ENCODE measurements at regions not wholly inside any gene's neighbourhood (a gene's known extent, or its start where the extent isn't known, plus 50 kb on each side); places are given as distances from the start of the nearest gene placed in this dataset.

- TF ChIP-seq CTCF (IDR thresholded peaks at IDR 0.05 in 2 of 3, conservative IDR thresholded peaks at IDR 0.05 in 1 of 3; ENCODE audit: control insufficient read depth in 2 of 3, extremely low read depth in 1 of 3, insufficient read depth in 1 of 3, low read depth in 3 of 3, low read length in 3 of 3) (no peak), GABPA (IDR thresholded peaks at IDR 0.05; ENCODE audit: low read depth) (no peak), MAX (IDR thresholded peaks at IDR 0.05; ENCODE audit: low read depth, low read length) (no peak)
Observed at GRCh38 chr13:75197803-75198202, 284.2 kb downstream of the TBC1D4 start (continued).

- Histone ChIP-seq H3K79me2 (ENCODE audit: control insufficient read depth, insufficient read depth, low read length) (no peaks in the 10 kb centered on the region), H3K4me1 (ENCODE audit: control insufficient read depth, insufficient read depth, low read length) (no peaks in the 10 kb centered on the region), H3K36me3 (ENCODE audit: control insufficient read depth in 2 of 2, insufficient read depth in 2 of 2, low read length in 1 of 2) (no peaks in the 10 kb centered on the region), H4K20me1 (ENCODE audit: control insufficient read depth, insufficient read depth) (no peaks in the 10 kb centered on the region), H3K9me3 (replicated peaks; ENCODE audit: control insufficient read depth, insufficient read depth, low read length) (no peaks in the 10 kb centered on the region), H3K27ac (ENCODE audit: control insufficient read depth, insufficient read depth) (no peak overlapping the region), H2AFZ (ENCODE audit: control insufficient read depth, low read depth, low read length) (no peak overlapping the region), H3K9ac (ENCODE audit: control insufficient read depth, insufficient read depth, low read length) (no peak overlapping the region), H3K4me2 (ENCODE audit: control insufficient read depth, insufficient read depth) (no peak overlapping the region), H3K4me3 (no peak overlapping the region), H3K27me3 (replicated peaks in 1 of 2; ENCODE audit: control insufficient read depth in 2 of 2, insufficient read depth in 2 of 2, low read length in 1 of 2) (no peaks in the 10 kb centered on the region)
- TF ChIP-seq LARP7 (IDR thresholded peaks at IDR 0.05) = no peak
- no peak for TF ChIP-seq KLF5 (IDR thresholded peaks at IDR 0.05; ENCODE audit: partially characterized antibody)
- no peak for TF ChIP-seq FOS (IDR thresholded peaks at IDR 0.05; ENCODE audit: borderline replicate concordance, extremely low read depth, insufficient read length)
- TF ChIP-seq SMAD5 (IDR thresholded peaks at IDR 0.05; ENCODE audit: low read depth) = no peak
- TF ChIP-seq TBL1XR1 (IDR thresholded peaks at IDR 0.05; ENCODE audit: low read depth, low read length) = no peak
- no peak for TF ChIP-seq FOXM1 (IDR thresholded peaks at IDR 0.05; ENCODE audit: low read depth, low read length)
- TF ChIP-seq PKNOX1 (IDR thresholded peaks at IDR 0.05) = no peak
- FAIRE-seq (no peak), DNase-seq (ENCODE audit: low read depth, low spot score) (no peak), ATAC-seq (no peak)
- intact Hi-C loops (cut with micrococcal nuclease; ENCODE audit: unreplicated experiment) = no loop called here
- BruUV-seq (replicated peaks) = no TSS peak
- ChIA-PET RAD21 (ENCODE audit: unreplicated experiment) (no interaction called here), SMC1A (ENCODE audit: uncharacterized antibody, unreplicated experiment) (no interaction called here), POLR2A (no interaction called here), CTCF (no interaction called here)
- 49% methylated on average over 4 of the region's 4 CpGs for WGBS (ENCODE audit: insufficient coverage, insufficient replicate concordance, low lambda C conversion rate, missing lambda C conversion rate)
- in situ Hi-C loops (cut with MboI) = no loop called here
Observed at GRCh38 chr13:75196147-75196837, 285.7 kb downstream of the TBC1D4 start.
